CD14-positive monocyte (primary cell): ENCODE measurements at regions not wholly inside any gene's neighbourhood (a gene's known extent, or its start where the extent isn't known, plus 50 kb on each side); places are given as distances from the start of the nearest gene placed in this dataset.

Source experiments
- DNase-seq, 3 donors: peaks; one replicate each; pipeline ENCODE4 v3.0.0-alpha.2; 2011 to 2022
- H2AFZ ChIP-seq: 2 replicates; pipeline ENCODE4 v1.6.0; 2012; ENCODE audit warnings: mild to moderate bottlenecking, low read depth, low read length, inconsistent platforms; ENCODE audit not compliant: insufficient read depth, poor library complexity, severe bottlenecking
- H3K27ac ChIP-seq, 2 donors: 1 replicate in 1 of 2; 2 replicates in 1 of 2; pipeline ENCODE4 v1.5.1; 2012 to 2013; ENCODE audit warnings: low read length in 2 of 2, control low read depth in 1 of 2, inconsistent platforms in 1 of 2, low read depth in 1 of 2, mild to moderate bottlenecking in 1 of 2
- H3K27me3 ChIP-seq, 2 donors: one replicate each; pipeline versions ENCODE4 v1.6.0 to v1.6.1; 2011 to 2013; ENCODE audit warnings: low read length in 2 of 2; ENCODE audit not compliant: control insufficient read depth in 2 of 2, insufficient read depth in 2 of 2
- H3K36me3 ChIP-seq, 2 donors: replicated peaks in 1 of 2; 1 replicate in 1 of 2; 2 replicates in 1 of 2; pipeline versions ENCODE4 v1.5.1 to v1.6.1; 2012 to 2013; ENCODE audit warnings: low read length in 2 of 2, control low read depth in 1 of 2, inconsistent platforms in 1 of 2, mild to moderate bottlenecking in 1 of 2; ENCODE audit not compliant: insufficient read depth in 2 of 2, control insufficient read depth in 1 of 2
- H3K4me1 ChIP-seq, 2 donors: 1 replicate in 1 of 2; 2 replicates in 1 of 2; pipeline versions ENCODE4 v1.5.1 to v1.6.1; 2012 to 2013; ENCODE audit warnings: low read length in 2 of 2, control low read depth in 1 of 2, inconsistent platforms in 1 of 2, mild to moderate bottlenecking in 1 of 2, moderate library complexity in 1 of 2; ENCODE audit not compliant: insufficient read depth in 2 of 2, control insufficient read depth in 1 of 2
- H3K4me2 ChIP-seq: replicated peaks from 2 replicates; pipeline ENCODE3; 2012; ENCODE audit warnings: low read length, moderate library complexity, mild to moderate bottlenecking; ENCODE audit not compliant: poor library complexity, severe bottlenecking; ENCODE audit errors: extremely low read depth
- H3K4me3 ChIP-seq, 3 experiments: fragments of 200-600 bp in 1 of 3; sonication (generic) in 1 of 3; replicated peaks in 1 of 3; 1 replicate in 2 of 3; 2 replicates in 1 of 3; pipeline ENCODE4 v1.5.1; 2011 to 2013; ENCODE audit warnings: low read length in 3 of 3, mild to moderate bottlenecking in 3 of 3, control low read depth in 2 of 3, low read depth in 2 of 3, inconsistent platforms in 1 of 3, moderate library complexity in 1 of 3
- H3K79me2 ChIP-seq: 2 replicates; pipeline ENCODE4 v1.6.0; 2012; ENCODE audit warnings: mild to moderate bottlenecking, control low read depth, inconsistent platforms, low read length, moderate library complexity; ENCODE audit not compliant: insufficient read depth
- H3K9ac ChIP-seq: 2 replicates; pipeline ENCODE4 v1.6.0; 2017; ENCODE audit warnings: low read length, mild to moderate bottlenecking; ENCODE audit not compliant: insufficient read depth, poor library complexity, severe bottlenecking
- H3K9me3 ChIP-seq, 2 donors: replicated peaks in 1 of 2; 1 replicate in 1 of 2; 2 replicates in 1 of 2; pipeline versions ENCODE4 v1.5.1 to v1.6.1; 2012 to 2013; ENCODE audit warnings: low read length in 2 of 2, control low read depth in 1 of 2; ENCODE audit not compliant: control insufficient read depth in 1 of 2, insufficient read depth in 1 of 2
- H4K20me1 ChIP-seq: 2 replicates; pipeline ENCODE4 v1.6.0; 2012; ENCODE audit warnings: mild to moderate bottlenecking, low read length, control low read depth, moderate library complexity; ENCODE audit not compliant: insufficient read depth
- H3K27ac Mint-ChIP-seq, 7 donors: one replicate each; pipeline ENCODE4 v1.8.0; 2020; ENCODE audit warnings: mild to moderate bottlenecking in 7 of 7, mixed read lengths in 7 of 7, moderate library complexity in 6 of 7, inconsistent platforms in 2 of 7
- H3K27me3 Mint-ChIP-seq, 3 donors: one replicate each; pipeline ENCODE4 v1.8.0; 2021 to 2022; ENCODE audit warnings: low read depth in 3 of 3, mild to moderate bottlenecking in 3 of 3, mixed read lengths in 3 of 3, moderate library complexity in 3 of 3, inconsistent platforms in 1 of 3
- H3K36me3 Mint-ChIP-seq, 2 donors: one replicate each; pipeline ENCODE4 v1.8.0; 2020; ENCODE audit warnings: mixed read lengths in 2 of 2, inconsistent platforms in 1 of 2, mild to moderate bottlenecking in 1 of 2
- H3K4me1 Mint-ChIP-seq: one replicate; pipeline ENCODE4 v1.8.0; 2020; ENCODE audit warnings: mild to moderate bottlenecking, mixed read lengths
- H3K4me3 Mint-ChIP-seq, 2 donors: one replicate each; pipeline ENCODE4 v1.8.0; 2020; ENCODE audit warnings: mild to moderate bottlenecking in 2 of 2, mixed read lengths in 2 of 2, moderate library complexity in 1 of 2
- H3K9me3 Mint-ChIP-seq, 7 donors: one replicate each; pipeline ENCODE4 v1.8.0; 2020 to 2022; ENCODE audit warnings: mixed read lengths in 7 of 7, mild to moderate bottlenecking in 6 of 7, moderate library complexity in 6 of 7, inconsistent platforms in 2 of 7
- CTCF ChIP-seq: fragments of 200-600 bp; IDR thresholded peaks from one replicate; pipeline ENCODE4 v1.8.0; 2022; ENCODE audit warnings: antibody characterized with exemption, mild to moderate bottlenecking
- WGBS: methylation state at CpG from one replicate; pipeline ENCODE4 v1.1.5; 2013; ENCODE audit warnings: missing lambda C conversion rate; ENCODE audit not compliant: insufficient coverage; 5-methylcytosine and 5-hydroxymethylcytosine counted together
- intact Hi-C, 2 donors: fragments of 100-400 bp; cut with micrococcal nuclease; formaldehyde crosslinking; loops; one replicate each; pipeline versions ENCODE4 v1.15.0 to v1.15.1; 2023

GRCh38 chr17:55873017-55873758, 122.3 kb downstream of the PCTP start:
- no peak overlapping the region for H3K4me2 ChIP-seq
- DNase-seq: no peak
- H3K9me3 Mint-ChIP-seq: peaks cover 3 to 15% (median 7%) of the 10 kb centered on the region in 7 donors

GRCh38 chr17:55883149-55883548, 132.3 kb downstream of the PCTP start:
- peaks cover 0 to 2% (median 0%) of the 10 kb centered on the region in 3 donors for H3K27me3 Mint-ChIP-seq
- H2AFZ ChIP-seq: no peak overlapping the region
- no peak overlapping the region for H3K27ac ChIP-seq
- no peaks in the 10 kb centered on the region for H3K36me3 ChIP-seq
- intact Hi-C loops: no loop called here
- H3K4me1 ChIP-seq: no peaks in the 10 kb centered on the region
- no peaks in the 10 kb centered on the region for H3K27me3 ChIP-seq
- peak overlapping the region in 1 of 7 donors; percentile 2 for H3K27ac Mint-ChIP-seq
- DNase-seq: no peak
- peaks cover 0 to 3% (median 0%) of the 10 kb centered on the region in 7 donors for H3K9me3 Mint-ChIP-seq
- H3K4me3 Mint-ChIP-seq: no peak overlapping the region
- no peaks in the 10 kb centered on the region for H3K36me3 Mint-ChIP-seq
- H3K4me3 ChIP-seq: no peak overlapping the region
- H4K20me1 ChIP-seq: no peaks in the 10 kb centered on the region
- H3K79me2 ChIP-seq: no peaks in the 10 kb centered on the region
- WGBS: no CpG with 5 or more reads among the region's 1 CpG
- no peak overlapping the region for H3K9ac ChIP-seq
- no peaks in the 10 kb centered on the region for H3K4me1 Mint-ChIP-seq
- TF ChIP-seq CTCF: no peak
- H3K4me2 ChIP-seq: no peak overlapping the region
- H3K9me3 ChIP-seq: no peaks in the 10 kb centered on the region

More at GRCh38 chr17:55873017-55873758, 122.3 kb downstream of the PCTP start:
- TF ChIP-seq CTCF: no peak
- H2AFZ ChIP-seq: no peak overlapping the region
- H3K9me3 ChIP-seq: peaks cover 0 to 6% of the 10 kb centered on the region in 2 donors
- Mint-ChIP-seq H3K36me3 (no peaks in the 10 kb centered on the region), H3K27ac (no peak overlapping the region), H3K4me3 (no peak overlapping the region), H3K4me1 (no peaks in the 10 kb centered on the region), H3K27me3 (peaks cover 2 to 10% (median 5%) of the 10 kb centered on the region in 3 donors)
- no peak overlapping the region for H3K9ac ChIP-seq
- no peak overlapping the region for H3K27ac ChIP-seq
- no peaks in the 10 kb centered on the region for H3K36me3 ChIP-seq
- intact Hi-C loops: no loop called here
- no peaks in the 10 kb centered on the region for H3K79me2 ChIP-seq
- H3K4me3 ChIP-seq: no peak overlapping the region
- 96% methylated on average over 3 of the region's 4 CpGs for WGBS
- H3K4me1 ChIP-seq: no peaks in the 10 kb centered on the region
- H3K27me3 ChIP-seq: peaks cover 0 to 2% of the 10 kb centered on the region in 2 donors
- no peaks in the 10 kb centered on the region for H4K20me1 ChIP-seq
